Uterus (tissue), 3 donors: ENCODE measurements at regions not wholly inside any gene's neighbourhood (a gene's known extent, or its start where the extent isn't known, plus 50 kb on each side); places are given as distances from the start of the nearest gene placed in this dataset.
"Not testable (repeated sequence)": the region's sequence is repeated elsewhere in the genome, so short reads cannot be mapped to it uniquely, and the experiment has no call there.

Experiments
- DNase-seq, 2 donors: peaks; one replicate each; pipeline ENCODE4 v3.0.0-alpha.2; 2019 to 2020
- H3K27ac ChIP-seq, 2 donors: fragments of 200-600 bp; sonication (generic); 1 replicate in 1 of 2; 2 replicates in 1 of 2; pipeline ENCODE4 v1.5.1; 2016 to 2018
- H3K27me3 ChIP-seq, 2 donors: fragments of 200-600 bp; sonication (generic); one replicate each; pipeline ENCODE4 v1.5.1; 2018 to 2019; ENCODE audit warnings: control low read depth in 1 of 2
- H3K36me3 ChIP-seq, 2 donors: fragments of 200-600 bp; sonication (generic); one replicate each; pipeline ENCODE4 v1.5.1; 2019; ENCODE audit warnings: control low read depth in 1 of 2
- H3K4me1 ChIP-seq, 2 donors: fragments of 200-600 bp; sonication (generic); one replicate each; pipeline ENCODE4 v1.5.1; 2018 to 2019; ENCODE audit warnings: control low read depth in 1 of 2
- H3K4me3 ChIP-seq, 2 donors: fragments of 200-600 bp; sonication (generic); 1 replicate in 1 of 2; 2 replicates in 1 of 2; pipeline ENCODE4 v1.5.1; 2018 to 2019; ENCODE audit warnings: mild to moderate bottlenecking in 1 of 2
- H3K9me3 ChIP-seq, 2 donors: fragments of 200-600 bp; sonication (generic); one replicate each; pipeline ENCODE4 v1.5.1; 2019; ENCODE audit warnings: control low read depth in 1 of 2
- CTCF ChIP-seq, 4 experiments: fragments of 200-600 bp in 2 of 4; fragments of 450-650 bp in 2 of 4; sonication (generic) in 2 of 4; IDR thresholded peaks; one replicate each; pipeline ENCODE4 v1.5.1; 2016 to 2019; ENCODE audit warnings: antibody characterized with exemption in 4 of 4, mild to moderate bottlenecking in 2 of 4, moderate library complexity in 1 of 4
- POLR2A ChIP-seq, 2 donors: fragments of 450-650 bp; IDR thresholded peaks; one replicate each; pipeline ENCODE4 v1.6.1; 2016; ENCODE audit warnings: antibody characterized with exemption in 2 of 2, mild to moderate bottlenecking in 1 of 2, moderate library complexity in 1 of 2
- intact Hi-C: fragments of 100-400 bp; cut with DNase I; formaldehyde crosslinking; loops from one replicate; pipeline ENCODE4 v1.15.1; 2023; ENCODE audit warnings: low total_unique reads
- donor health status: DM: yes; HTN: yes; CAD: no.

GRCh38 chr12:125549171-125549570 lies 483.9 kb downstream of the AACS start:
- Histone ChIP-seq H3K4me3 (no peak overlapping the region), H3K36me3 (no peaks in the 10 kb centered on the region), H3K27me3 (no peaks in the 10 kb centered on the region), H3K9me3 (no peaks in the 10 kb centered on the region), H3K27ac (no peak overlapping the region), H3K4me1 (no peaks in the 10 kb centered on the region)
- TF ChIP-seq CTCF (IDR thresholded peaks at IDR 0.05) (no peak), POLR2A (IDR thresholded peaks at IDR 0.05) (no peak)
- intact Hi-C loops, result no loop called here
- DNase-seq, result no peak

DNA sequence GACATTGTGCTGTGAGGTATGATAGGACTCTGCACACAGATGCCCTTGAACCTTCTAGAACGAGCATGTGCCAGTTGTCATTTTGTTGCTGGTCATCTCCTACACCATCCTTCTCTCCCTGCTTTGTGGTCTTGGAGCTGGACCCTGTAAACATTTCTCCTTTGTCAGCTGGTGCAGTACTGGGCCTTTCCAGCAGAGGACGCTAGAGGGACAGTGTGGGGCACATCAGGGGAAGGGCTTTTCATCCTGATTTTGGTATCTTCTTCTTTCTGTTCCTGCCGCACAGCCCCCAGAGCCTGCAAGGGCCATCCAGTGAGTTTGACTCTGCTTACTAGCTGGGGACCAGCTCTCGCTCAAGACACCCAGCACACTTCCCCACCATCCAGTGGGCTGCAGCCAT lies 484.6 kb downstream of the AACS start:
- Histone ChIP-seq H3K36me3 (no peaks in the 10 kb centered on the region), H3K27ac (no peak overlapping the region), H3K9me3 (no peaks in the 10 kb centered on the region), H3K4me1 (no peaks in the 10 kb centered on the region), H3K4me3 (no peak overlapping the region), H3K27me3 (no peaks in the 10 kb centered on the region)
- DNase-seq, result no peak
- intact Hi-C loops, result no loop called here
- TF ChIP-seq POLR2A (IDR thresholded peaks at IDR 0.05), result no peak
- no peak for TF ChIP-seq CTCF (IDR thresholded peaks at IDR 0.05)

DNA sequence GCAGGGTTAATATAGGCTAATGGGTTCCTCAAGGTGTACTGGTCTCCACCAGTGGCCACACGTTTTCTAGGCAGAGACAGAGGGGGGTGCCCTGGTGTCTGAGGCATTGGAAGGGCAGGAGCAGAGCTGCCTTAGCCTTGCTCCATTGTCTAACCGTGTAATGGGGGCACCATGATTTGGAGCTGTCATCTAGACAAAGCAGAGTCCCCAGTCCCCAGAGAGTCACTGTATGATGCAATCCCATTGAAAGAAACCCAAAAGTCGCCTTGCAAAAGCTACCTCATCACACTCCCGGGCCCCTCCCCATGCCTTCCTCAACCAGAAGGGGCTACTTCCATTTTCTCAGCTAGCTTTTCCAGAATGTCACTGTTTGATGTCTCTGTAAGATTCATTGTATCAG lies 487.1 kb downstream of the AACS start:
- DNase-seq, result no peak
- H3K27ac ChIP-seq, result no peak overlapping the region
- no peaks in the 10 kb centered on the region for H3K36me3 ChIP-seq
- no peaks in the 10 kb centered on the region for H3K4me1 ChIP-seq
- no peaks in the 10 kb centered on the region for H3K9me3 ChIP-seq
- no peaks in the 10 kb centered on the region for H3K27me3 ChIP-seq
- intact Hi-C loops, result no loop called here
- H3K4me3 ChIP-seq, result no peak overlapping the region
- TF ChIP-seq CTCF (IDR thresholded peaks at IDR 0.05) (no peak), POLR2A (IDR thresholded peaks at IDR 0.05) (no peak)

GRCh38 chr12:125561008-125561407 lies 495.8 kb downstream of the AACS start:
- H3K27me3 ChIP-seq, H3K4me3 ChIP-seq, H3K9me3 ChIP-seq, intact Hi-C loops, H3K4me1 ChIP-seq, H3K36me3 ChIP-seq, DNase-seq, H3K27ac ChIP-seq: not testable (repeated sequence)

DNA sequence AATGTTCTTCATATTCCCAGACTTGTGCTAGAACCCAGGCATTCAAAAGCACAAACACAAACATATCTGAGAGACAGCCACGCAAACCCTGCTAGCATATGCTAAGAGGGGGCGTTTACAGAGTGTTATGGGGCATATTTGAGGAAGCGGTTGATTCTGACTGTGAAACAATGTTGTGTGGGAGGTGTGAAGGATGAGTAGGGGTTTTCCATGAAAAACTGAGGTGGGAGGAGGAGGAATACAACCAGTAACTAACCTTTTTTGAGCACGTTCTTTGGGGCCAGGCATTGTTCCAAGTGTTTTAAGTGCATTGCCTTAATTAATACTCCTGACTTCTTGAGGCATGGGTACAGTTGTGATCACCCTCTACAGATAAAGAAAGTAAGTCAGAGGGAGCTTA lies 499.5 kb downstream of the AACS start:
- Histone ChIP-seq H3K4me1 (no peaks in the 10 kb centered on the region), H3K27me3 (no peaks in the 10 kb centered on the region), H3K4me3 (no peak overlapping the region), H3K36me3 (no peaks in the 10 kb centered on the region), H3K27ac (no peak overlapping the region), H3K9me3 (no peaks in the 10 kb centered on the region)
- DNase-seq, result no peak
- intact Hi-C loops, result no loop called here
- TF ChIP-seq POLR2A (IDR thresholded peaks at IDR 0.05) (no peak), CTCF (IDR thresholded peaks at IDR 0.05) (no peak)

- Histone ChIP-seq H3K27me3 (no peaks in the 10 kb centered on the region), H3K4me3 (no peak overlapping the region)
- TF ChIP-seq POLR2A (IDR thresholded peaks at IDR 0.05), result no peak
- TF ChIP-seq CTCF (IDR thresholded peaks at IDR 0.05), result no peak
Observed at GRCh38 chr12:125567581-125567980, 502.3 kb downstream of the AACS start.

More at GRCh38 chr12:125567581-125567980, 502.3 kb downstream of the AACS start:
- Histone ChIP-seq H3K36me3 (no peaks in the 10 kb centered on the region), H3K9me3 (no peaks in the 10 kb centered on the region), H3K27ac (no peak overlapping the region), H3K4me1 (no peaks in the 10 kb centered on the region)
- intact Hi-C loops, result no loop called here
- DNase-seq, result no peak
